ENCODE measurements at regions not wholly inside any gene's neighbourhood (a gene's known extent, or its start where the extent isn't known, plus 50 kb on each side); places are given as distances from the start of the nearest gene placed in this dataset.

DNA sequence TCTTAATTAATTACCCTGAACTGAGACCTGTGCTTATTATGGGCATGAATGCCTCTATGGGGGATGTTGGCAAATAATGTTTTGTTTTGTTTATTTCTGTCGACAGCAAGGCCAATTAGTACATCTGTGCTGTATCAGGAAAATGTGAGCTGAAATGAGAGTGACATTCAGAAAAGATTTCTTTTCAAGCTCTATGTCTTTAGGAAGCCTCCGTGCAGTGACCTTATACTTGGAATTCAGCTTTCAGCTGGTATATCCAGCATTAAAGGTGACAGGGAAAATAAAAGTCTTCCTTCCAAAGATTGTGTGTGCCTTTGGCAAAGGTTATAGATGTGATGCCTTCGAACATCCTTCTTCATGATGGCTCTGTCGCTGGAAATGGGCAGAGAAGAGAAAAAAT lies 1061.1 kb downstream of the SORCS3 start:
- no peak for DNase-seq

DNA sequence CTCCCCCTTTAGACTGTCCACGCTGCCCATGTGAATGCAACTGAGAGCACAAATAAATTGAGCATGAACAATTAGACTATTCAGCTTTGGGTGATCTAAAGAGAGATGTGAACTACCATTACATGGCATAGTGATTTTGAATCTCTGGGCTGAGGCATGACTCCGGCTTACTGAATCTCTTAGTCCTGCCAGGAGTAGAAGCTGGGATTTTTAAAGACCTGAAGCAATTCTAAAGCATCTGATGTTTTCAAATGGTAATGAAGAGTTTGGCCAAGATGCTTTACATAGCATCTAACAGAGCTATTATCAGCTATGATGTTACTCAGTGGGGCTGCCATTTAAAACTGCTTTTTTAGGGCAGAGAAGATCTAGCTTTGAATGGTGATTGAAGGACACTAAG lies 1059.1 kb downstream of the SORCS3 start:
- no peak for DNase-seq

DNA sequence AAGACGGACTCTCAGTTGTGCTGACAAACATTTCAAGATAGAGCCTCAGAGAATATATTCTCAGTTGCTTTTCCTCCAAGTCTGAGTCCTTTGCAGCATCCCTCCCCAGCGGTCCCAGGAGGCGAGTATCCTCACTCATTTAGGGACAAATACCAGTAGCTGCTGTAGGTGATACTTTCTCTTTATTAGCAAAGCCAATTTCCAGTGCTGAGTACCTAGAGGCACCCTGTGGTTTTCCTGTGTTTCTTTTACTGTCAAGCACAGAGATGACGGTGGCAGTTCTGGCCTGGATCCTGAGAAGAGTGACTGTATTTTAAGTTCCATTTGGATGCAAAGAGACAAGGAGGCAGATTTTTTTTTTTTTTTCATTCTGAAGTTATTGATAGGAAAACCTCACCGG lies 1058.4 kb downstream of the SORCS3 start:
- no peak for DNase-seq

DNA sequence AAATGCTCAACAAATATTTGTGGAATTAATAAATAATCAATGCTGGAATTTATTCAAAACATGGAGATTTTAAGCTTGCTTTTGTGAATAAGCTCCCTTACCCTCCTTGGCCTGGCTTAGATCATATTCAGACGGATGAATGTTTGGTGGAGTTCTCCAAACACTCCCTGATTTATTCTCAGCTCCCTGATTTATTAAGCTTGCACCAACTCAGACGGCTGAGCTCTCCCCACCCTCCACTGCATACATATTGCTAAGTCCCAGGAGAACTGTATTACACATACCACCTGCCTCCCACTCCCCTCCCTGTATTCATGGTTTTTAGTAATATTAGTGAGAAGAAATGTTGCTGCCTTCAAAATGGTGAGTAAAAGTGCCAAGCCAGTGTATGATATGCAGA lies 1057.5 kb downstream of the SORCS3 start:
- no peak for DNase-seq

DNA sequence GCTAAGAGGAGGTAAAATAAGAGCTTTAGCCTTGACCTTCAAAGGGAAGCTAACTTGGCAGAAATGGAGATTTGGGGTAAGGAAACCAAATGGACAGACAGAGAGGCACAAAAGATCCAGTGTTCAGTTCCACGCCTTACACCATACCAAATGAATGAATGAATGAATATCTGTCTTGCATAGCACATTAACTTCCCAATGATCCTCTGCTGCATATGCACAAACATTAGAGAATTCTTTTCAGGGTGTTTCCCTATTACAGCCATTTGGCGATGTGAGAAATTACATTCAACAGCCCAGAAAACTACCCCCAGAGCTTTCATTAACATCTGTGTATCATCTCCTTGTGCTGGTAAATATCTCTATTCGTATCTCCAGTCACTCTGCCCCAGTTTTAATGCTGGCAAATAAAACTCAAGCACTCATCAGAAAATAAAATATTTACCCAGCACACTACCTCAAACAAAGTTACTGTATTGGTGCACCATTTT lies 1056.2 kb downstream of the SORCS3 start:
- no peak for DNase-seq

DNA sequence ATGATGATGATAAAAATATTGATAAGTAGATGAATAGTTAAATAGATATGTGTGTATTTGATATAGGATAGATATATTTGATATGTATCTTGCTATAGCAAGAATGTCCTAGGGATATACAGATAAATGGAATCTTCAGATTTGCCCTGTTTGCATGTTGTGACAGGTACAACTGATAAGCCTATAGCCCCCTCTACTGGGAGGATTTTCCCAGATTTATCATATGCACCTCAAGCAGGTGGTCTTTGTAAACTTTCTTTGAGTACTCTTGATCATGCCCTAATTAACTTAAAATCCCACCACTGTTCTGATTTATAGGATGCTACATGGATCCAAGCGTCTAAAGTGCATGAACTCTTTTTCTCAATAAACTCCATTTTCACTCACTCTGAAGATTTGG lies 1050.7 kb downstream of the SORCS3 start:
- DNase-seq = no peak

DNA sequence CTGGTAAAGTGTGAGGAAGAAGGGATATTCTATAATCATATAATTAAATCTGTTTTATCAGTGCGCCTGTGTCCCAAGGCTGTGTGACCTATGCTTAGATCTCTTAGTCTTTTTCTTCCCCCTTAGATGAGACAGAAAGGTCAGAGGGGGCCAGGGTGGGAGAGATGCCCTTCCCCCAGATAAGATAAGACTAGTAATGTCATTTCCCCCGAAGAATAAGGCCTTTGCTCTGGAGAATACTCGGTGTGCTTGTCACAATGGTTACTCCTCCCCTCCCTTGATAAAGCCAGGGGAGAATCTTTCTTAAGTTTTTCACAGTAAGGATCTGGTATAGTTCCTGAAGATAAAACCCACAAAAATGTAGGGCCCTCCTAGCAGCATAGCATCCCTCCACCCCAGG lies 1041.8 kb downstream of the SORCS3 start:
- no peak for DNase-seq

DNA sequence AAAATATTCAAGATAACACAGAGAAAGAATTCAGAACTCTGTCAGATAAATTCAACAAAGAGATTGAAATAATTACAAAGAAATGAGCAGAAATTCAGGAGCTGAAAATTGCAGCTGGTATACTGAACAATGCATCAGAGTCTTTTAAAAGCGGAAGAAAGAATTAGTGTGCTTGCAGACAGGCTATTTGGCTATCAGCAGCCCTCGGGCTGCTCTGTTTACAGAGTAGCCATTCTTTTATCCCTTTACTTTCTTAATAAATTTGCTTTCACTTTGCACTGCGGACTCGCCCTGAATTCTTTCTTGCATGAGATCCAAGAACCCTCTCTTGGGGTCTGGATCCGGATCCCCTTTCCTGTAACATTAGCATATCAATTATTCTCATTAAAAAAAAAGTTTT lies 1040.0 kb downstream of the SORCS3 start:
- DNase-seq = no peak

DNA sequence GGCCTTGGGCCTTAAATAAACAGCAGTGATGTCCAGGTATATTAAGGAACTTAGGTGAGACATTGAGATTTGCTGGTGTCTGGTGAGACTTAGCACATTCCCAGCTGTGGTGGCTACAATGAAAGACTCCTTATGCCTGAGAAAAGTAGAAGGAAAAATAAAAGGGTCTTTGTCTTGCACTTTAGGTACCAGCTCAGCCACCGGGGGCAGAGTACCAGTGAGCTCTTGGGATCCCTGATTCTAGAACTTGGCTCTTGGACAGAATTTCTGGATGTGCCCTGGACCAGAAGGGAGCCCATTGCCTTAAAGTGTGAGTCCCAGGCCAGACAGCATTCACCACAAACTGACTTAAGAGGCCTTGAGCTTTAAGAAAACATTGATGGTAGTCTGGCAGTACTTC lies 1038.7 kb downstream of the SORCS3 start:
- DNase-seq = no peak

DNA sequence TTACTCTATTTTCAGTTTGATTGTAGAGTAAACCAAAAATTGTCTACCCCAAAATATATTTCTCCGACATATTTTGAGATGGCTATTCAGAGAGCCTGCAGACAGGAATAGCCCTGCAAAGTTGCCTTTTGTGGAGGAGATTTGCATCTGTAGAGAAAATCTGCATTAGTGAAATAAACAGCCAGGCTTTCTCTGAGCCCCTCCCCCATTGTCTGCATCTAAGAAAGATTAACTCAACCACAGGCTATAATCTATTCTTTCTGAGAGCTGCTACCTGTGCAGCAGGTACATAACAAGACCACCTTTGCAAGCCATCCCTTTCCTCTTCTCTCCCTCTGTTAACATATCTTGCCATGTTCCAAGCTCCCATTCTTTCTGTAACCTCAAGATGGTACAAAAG lies 1034.2 kb downstream of the SORCS3 start:
- DNase-seq = no peak

DNA sequence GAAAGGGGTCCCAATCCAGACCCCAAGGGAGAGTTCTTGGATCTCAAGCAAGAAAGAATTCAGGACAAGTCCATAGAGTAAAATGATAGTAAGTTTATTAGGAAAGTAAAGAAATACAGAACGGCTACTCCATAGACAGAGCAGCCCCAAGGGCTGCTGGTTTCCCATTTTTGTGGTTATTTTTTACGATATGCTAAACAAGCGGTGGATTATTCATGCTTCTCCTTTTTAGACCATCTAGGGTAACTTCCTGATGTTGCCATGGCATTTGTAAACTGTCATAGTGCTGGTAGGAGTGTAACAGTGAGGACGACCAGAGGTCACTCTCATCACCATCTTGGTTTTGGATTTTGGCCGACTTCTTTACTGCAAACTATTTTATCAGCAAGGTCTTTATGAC lies 1033.4 kb downstream of the SORCS3 start:
- no peak for DNase-seq

DNA sequence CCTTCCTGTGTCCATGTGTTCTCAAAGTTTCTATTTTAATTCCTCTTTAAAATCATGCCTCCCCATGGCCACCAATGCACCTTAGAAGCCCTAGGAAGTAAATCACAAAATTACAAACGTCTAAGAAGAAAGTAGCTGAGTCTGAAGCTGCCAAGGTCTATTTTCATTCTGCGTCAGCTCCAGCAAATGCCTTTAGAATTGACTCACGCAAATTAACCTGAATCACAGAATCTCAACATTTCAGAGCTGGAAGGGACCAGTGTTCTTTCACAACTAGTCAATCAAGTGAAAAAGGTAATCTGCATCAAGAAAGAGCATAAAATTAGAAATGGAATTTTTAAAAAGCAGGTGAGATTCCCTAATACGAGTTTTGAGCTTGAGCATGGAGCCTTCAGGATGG lies 1017.6 kb downstream of the SORCS3 start:
- DNase-seq = no peak

DNA sequence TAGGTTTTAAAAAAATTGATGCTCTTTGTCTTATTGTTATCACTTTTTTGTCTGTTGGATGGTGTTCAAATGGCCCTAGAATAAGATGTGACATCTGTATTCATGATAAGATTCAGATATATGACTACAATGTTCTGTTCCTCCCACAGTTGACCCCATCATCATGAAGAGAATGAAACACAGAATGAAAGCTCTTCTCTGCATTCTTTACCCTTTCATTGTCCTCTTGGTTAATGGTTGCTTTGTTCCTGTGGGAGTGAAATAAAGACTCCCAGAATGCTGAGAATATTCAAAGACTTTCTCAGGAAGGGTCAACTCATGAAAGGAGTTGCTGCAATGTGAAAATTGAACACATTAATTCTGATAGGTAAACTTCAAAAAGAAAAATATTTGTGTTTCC lies 1015.8 kb downstream of the SORCS3 start:
- DNase-seq = no peak

DNA sequence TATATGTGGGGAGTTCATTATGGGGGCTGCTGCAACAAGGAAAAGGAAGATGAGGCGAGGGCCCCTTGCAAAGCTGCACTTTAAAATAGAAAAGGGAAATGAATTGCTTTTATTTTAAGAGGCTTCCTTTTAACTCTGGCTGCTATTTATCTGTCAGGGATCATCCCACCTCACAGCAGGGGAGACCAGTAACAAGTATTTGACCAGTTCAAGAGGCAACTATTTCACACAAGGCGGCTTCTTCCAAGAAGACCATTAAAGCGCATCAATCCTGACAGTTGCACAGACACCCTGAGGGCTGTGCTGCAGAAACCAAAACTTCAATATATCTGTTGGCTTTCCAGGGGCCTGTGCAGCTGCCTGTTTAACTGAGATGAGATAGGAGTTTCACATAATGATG lies 1009.2 kb downstream of the SORCS3 start:
- no peak for DNase-seq

DNA sequence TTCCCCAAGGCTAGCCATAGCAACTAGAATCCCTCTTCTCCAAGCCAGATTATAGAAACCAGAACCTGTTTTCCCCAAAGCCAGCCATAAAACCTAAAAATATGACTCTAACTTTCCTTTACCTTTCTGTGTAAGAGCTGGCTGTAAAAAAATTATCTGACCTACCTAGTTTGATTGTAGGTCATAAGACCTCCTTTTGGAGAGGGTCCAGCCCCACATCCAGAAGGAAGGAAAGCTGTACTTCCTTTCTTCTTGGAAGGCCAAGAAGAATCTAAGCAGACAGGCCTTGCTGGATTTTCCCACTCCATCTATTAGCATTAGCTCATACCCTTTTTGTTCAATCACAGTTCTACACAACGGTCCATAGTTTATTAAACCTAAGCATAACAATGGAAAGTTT lies 1006.3 kb downstream of the SORCS3 start:
- no peak for DNase-seq

DNA sequence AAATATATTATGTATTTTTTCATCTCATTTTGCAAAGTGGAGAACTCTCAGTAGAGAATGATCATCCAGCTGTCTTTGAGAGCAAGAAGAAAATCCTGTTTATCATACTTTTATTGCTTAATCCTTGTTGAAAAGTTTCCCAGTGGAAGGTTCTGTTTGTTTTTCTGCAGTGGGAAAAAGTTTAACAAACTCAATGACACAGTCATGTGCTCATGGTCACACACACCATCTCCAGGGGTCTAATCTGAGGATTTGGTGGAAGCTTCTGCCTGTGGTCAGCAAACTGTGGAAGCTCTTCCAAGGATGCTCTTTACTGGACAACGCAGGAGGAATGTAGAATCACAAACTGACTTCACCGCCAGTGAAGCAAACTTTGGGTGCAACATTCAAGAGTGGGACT lies 1003.9 kb downstream of the SORCS3 start:
- no peak for DNase-seq

DNA sequence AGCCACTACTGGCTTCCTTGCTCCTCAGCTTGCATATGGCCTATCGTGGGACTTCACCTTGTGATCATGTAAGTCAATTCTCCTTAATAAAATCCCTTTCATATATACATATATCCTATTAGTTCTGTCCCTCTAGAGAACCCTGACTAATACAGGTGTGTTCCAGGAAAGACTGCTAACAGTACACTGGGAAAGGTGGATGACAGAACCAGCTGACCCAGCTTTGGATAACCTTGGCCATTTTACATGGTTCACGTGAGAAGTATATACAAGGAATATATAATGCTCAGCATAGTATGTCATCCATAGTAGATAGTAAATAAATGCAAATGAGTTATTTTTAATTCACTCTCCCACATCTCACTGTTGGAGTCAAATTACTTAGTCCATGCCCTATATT lies 1003.5 kb downstream of the SORCS3 start:
- DNase-seq = no peak

DNA sequence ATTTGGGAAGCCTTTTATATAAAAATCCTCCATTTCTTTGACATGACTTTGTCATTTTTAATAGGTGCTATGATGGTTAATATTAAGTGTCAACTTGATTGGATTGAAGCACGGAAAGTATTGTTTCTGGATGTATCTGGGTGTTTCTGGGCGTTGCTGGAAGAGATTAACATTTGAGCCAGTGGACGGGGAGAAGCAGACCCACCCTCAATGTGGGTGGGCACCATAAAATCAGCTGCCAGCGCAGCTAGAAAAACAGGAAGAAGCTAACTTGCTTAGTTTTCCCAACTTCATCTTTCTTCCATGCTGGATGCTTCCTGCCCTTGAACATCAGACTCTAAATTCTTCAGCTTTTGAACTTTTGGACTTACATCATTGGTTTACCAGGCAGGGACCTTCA lies 1003.0 kb downstream of the SORCS3 start:
- DNase-seq = no peak

DNA sequence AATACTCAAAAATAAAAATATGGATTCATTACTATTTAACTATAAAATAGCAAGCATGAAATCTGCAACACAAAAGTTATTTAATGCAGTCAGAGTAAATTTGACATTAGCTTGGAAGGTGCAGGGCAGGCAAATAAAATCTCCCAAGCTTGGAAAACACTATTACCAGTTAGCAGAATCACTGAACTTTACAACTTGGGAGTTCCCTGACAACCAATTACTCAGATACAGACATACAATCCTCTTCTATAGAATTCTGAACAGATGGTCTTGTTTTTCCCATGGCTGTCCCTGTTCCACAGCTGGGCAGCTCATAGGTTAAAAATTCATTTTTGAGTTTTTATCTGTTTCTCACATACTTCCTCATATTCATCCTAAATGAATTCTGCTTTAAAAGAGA lies 1002.6 kb downstream of the SORCS3 start:
- DNase-seq = no peak

DNA sequence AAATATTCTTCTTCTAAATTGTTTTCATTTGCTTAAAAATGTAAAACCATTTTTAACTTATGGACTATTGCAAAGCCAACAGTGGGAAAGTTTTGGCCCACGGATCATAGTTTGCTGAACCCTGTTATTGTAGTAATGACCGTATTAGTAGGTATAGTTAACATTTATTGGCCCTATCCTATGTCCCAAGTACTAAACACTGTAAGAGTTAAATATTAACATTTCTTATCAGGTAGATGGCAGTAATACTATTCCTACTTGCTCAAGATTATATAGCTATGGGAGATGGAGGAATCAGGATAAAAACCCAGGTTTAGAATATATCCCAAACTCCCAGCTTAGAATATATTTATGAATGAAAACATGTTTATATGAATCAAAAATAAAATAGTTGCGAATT lies 993.2 kb downstream of the SORCS3 start:
- no peak for DNase-seq

DNA sequence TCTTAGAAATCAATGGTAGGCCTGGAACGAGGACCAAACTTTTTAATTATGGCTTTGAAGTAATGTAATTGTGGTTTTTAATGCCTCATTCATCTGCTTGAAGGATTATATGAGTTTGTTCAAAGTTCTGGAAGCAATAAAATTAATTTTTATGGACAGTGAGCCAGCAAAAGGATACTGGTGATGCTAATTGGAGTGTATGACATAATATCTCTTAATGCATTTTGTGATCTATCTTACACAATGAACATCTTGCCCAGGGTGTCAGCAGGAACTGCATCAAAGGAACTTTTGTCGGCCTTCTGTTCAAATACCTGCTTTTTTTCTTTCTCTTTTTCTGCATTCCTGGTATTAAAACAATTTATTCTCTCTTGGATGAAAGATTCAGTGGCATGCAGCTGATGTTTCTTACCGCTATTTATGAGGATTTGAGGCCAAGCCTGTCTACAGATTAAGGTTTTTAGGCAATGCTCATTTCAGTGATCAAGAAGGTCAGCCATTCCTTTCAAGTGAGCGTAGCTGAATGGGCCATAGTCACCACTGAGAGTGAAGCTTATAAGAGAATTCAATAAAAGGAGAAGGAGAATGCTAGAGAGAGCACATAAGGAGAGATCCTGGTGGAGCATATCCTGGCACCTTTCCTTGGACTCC lies 974.8 kb downstream of the SORCS3 start:
- no peak for DNase-seq

DNA sequence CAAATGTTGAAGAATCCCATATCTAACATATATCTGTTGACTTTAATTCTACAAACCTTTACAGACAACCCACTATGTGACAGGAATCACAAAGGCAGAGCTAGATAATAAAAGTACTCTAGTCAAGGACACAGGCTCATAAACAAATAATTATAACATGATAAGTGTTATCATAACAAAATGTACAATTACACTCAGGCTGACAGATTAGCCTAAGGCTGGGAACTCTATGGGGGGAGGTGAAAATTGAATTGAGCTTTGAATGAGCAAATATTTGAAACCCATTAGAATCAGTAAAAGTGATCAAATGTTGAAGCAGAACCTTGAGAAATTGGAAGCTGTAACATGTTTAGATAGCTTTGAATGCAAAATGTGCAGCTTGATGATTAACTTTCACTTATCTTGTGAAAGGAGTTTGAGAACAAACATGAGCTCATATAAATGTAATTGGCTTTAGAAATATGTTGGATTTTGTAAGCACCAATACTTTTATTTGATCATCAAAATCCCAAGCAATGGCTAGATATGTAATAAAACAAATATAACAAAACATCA lies 970.2 kb downstream of the SORCS3 start:
- no peak for DNase-seq

DNA sequence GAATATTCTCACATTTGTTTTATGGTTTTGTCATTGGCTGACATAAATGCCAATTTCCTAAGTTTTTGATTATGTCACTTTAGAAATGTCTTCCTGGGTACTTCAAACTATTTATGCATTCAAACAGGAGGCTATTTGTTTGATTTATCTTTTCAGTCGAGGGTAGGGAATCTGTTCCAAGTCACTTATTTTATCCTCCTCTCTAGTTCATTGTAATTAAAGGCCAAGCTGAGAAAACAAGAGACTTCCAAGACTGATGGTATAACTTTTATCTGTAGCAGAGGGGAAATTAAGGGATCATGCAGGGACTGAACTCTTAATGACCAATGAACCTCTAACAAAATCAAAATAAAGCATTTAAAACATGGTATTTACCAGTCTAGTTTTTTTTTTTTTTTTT lies 968.4 kb downstream of the SORCS3 start:
- no peak for DNase-seq

DNA sequence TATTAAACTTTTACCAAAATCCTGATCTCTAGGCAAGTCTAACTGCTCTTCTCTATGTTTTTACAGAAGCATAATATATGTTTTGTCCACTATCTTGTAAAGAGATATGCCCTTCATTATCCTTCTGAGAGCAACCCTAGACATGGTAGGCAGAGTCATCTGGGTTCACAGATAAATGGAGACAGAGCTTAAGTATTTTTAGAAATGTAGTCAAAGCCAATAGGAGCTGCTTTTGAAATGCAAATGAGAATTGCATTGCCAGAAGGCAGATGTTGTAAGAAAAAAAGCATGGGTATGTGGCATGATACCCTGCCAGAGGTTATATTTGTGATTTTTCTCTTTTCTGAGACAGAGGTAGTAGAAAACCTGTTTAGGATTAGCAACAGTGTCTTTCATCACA lies 964.8 kb downstream of the SORCS3 start:
- DNase-seq = no peak

DNA sequence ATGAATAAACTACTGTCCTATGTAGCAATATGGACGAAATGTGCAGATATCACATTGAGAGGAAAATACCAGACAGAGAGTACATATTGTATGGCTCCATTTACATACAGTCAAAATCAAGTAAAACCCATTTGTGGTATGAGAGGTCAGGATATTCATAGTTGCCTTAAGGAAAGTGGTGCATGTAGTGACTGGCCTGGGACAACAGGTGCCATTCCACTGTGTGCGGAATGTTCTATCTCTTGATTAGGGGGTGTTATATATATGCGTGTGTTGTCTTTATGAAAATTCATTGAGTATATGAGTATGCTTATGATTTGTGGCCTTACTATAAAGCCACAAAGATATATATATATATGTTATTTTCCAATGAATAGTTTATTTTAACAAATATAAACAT lies 964.0 kb downstream of the SORCS3 start:
- DNase-seq = no peak

Measured in NCI-H446 treated with DMSO at 0.1 percent for 48 hours (cell line).